Esophagus squamous epithelium (tissue), 5 donors: ENCODE measurements at regions not wholly inside any gene's neighbourhood (a gene's known extent, or its start where the extent isn't known, plus 50 kb on each side); places are given as distances from the start of the nearest gene placed in this dataset.

Experiments used
- DNase-seq: peaks from one replicate; lab custom pipeline; 2025; lab: John Stamatoyannopoulos, UW
- H3K27ac ChIP-seq, 4 donors: fragments of 200-600 bp; sonication (generic); one replicate each; pipeline ENCODE4 v1.5.1; 2016 to 2019; ENCODE audit warnings: mild to moderate bottlenecking in 1 of 4
- H3K27me3 ChIP-seq, 4 donors: fragments of 200-600 bp; sonication (generic); 1 replicate in 3 of 4; 2 replicates in 1 of 4; pipeline versions ENCODE4 v1.5.1 to v1.6.0; 2017 to 2021; ENCODE audit warnings: antibody characterized with exemption in 1 of 4
- H3K36me3 ChIP-seq, 3 donors: fragments of 200-600 bp; sonication (generic); one replicate each; pipeline ENCODE4 v1.5.1; 2016 to 2019
- H3K4me1 ChIP-seq, 3 donors: fragments of 200-600 bp; sonication (generic); one replicate each; pipeline ENCODE4 v1.5.1; 2017 to 2019
- H3K4me3 ChIP-seq, 4 donors: fragments of 200-600 bp; sonication (generic); 1 replicate in 3 of 4; 2 replicates in 1 of 4; pipeline ENCODE4 v1.5.1; 2016 to 2019; ENCODE audit warnings: mild to moderate bottlenecking in 2 of 4, moderate library complexity in 1 of 4
- H3K9me3 ChIP-seq, 3 donors: fragments of 200-600 bp; sonication (generic); one replicate each; pipeline ENCODE4 v1.5.1; 2016 to 2019
- POLR2A ChIP-seq, 4 donors: fragments of 450-650 bp; IDR thresholded peaks; one replicate each; pipeline ENCODE4 v1.6.1; 2017; ENCODE audit warnings: antibody characterized with exemption in 4 of 4, mild to moderate bottlenecking in 4 of 4, moderate library complexity in 3 of 4
- WGBS, 2 donors: methylation state at CpG; one replicate each; pipeline ENCODE4 v1.1.5; 2018; 5-methylcytosine and 5-hydroxymethylcytosine counted together
- intact Hi-C: fragments of 100-400 bp; cut with DNase I; formaldehyde crosslinking; loops from one replicate; pipeline ENCODE4 v1.15.0; 2022
- small RNA-seq, 4 donors: library from RNA; depleted of rRNA; stranded (forward); fragments of <200 nt; gene quantifications; one replicate each; pipeline ENCODE3, GENCODE V24; 2016
- TF ChIP-seq, protein P1 (sequence below), 6 experiments: fragments of 450-650 bp in 4 of 6; fragments of 200-600 bp in 2 of 6; sonication (generic) in 2 of 6; IDR thresholded peaks; one replicate each; pipeline ENCODE4 v1.5.1; 2016 to 2019; ENCODE audit warnings: antibody characterized with exemption in 6 of 6, mild to moderate bottlenecking in 4 of 6, moderate library complexity in 4 of 6
- donor health status: DM: yes; HTN: yes; CAD: no.

DNA sequence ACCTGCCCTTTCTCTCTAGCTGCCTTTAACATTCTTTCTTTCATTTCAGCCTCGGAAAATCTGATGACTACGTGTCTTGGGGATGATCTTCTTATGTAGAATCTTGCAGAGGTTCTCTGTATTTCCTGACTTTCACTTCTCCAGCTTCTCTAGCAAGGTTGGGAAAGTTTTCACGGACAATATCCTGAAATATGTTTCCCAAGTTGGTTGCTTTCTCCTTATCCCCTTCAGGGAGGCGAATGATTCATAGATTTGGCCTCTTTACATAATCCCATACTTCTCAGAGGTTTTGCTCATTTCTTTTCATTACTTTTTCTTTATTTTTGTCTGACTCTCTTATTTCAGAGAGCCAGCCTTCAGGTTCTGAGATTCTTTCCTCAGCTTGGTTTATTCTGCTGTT, 62.1 kb upstream of the CCDC54 start:
- no peak overlapping the region for H3K27ac ChIP-seq
- H3K9me3 ChIP-seq = no peaks in the 10 kb centered on the region
- DNase-seq = no peak
- intact Hi-C loops = no loop called here
- no peaks in the 10 kb centered on the region for H3K36me3 ChIP-seq
- WGBS, 2 donors = 65 to 77% methylated on average over 4 of the region's 4 CpGs
- H3K27me3 ChIP-seq = no peaks in the 10 kb centered on the region
- TF ChIP-seq, protein P1, sequence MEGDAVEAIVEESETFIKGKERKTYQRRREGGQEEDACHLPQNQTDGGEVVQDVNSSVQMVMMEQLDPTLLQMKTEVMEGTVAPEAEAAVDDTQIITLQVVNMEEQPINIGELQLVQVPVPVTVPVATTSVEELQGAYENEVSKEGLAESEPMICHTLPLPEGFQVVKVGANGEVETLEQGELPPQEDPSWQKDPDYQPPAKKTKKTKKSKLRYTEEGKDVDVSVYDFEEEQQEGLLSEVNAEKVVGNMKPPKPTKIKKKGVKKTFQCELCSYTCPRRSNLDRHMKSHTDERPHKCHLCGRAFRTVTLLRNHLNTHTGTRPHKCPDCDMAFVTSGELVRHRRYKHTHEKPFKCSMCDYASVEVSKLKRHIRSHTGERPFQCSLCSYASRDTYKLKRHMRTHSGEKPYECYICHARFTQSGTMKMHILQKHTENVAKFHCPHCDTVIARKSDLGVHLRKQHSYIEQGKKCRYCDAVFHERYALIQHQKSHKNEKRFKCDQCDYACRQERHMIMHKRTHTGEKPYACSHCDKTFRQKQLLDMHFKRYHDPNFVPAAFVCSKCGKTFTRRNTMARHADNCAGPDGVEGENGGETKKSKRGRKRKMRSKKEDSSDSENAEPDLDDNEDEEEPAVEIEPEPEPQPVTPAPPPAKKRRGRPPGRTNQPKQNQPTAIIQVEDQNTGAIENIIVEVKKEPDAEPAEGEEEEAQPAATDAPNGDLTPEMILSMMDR (IDR thresholded peaks at IDR 0.05) = no peak
- no peak for TF ChIP-seq POLR2A (IDR thresholded peaks at IDR 0.05)
- no peak overlapping the region for H3K4me3 ChIP-seq
- H3K4me1 ChIP-seq = no peaks in the 10 kb centered on the region

DNA sequence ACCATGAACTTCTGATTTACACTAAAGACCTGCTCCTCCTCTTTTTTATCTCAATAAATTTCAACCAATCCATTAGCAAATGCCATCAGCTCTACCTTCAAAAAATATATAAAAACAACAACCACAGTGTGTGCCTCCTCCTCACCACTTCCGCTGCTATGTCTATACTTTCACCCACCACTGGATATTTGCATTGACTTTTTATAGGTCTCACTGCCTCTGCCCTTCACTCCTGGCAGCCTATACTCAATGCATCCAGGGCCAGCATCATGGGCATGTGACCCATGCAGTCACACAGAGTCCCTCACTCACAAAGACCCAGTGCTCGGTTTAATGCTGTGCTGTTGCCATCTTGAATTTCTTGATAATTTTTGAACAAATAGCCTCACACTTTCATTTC, 53.5 kb upstream of the CCDC54 start:
- no peak overlapping the region for H3K4me3 ChIP-seq
- TF ChIP-seq, protein P1 (IDR thresholded peaks at IDR 0.05) = no peak
- no peak for TF ChIP-seq POLR2A (IDR thresholded peaks at IDR 0.05)
- no peaks in the 10 kb centered on the region for H3K36me3 ChIP-seq
- no peaks in the 10 kb centered on the region for H3K9me3 ChIP-seq
- no peaks in the 10 kb centered on the region for H3K27me3 ChIP-seq
- no peak overlapping the region for H3K27ac ChIP-seq
- no peak for DNase-seq
- WGBS, 2 donors = 86 to 89% methylated on average over 2 of the region's 2 CpGs
- intact Hi-C loops = no loop called here
- no peaks in the 10 kb centered on the region for H3K4me1 ChIP-seq

DNA sequence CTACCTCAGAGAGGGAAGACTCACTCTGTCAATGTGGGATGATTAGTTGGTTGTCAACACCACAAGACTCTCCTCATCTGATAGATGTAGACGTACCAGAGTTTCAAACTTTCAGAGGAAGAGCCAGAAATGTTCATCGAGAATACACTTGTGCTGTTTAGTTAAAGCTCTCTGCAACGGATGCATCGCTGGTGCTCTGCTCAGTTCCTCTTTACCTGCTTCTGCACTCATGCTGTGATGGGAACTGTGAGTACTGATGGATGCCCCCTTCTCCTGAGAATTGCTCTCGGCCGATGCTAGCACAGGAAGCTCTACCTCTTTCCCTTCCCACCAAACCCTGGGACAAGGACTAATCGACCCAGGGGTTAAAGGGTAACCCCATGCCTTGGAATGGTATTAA, 51.8 kb upstream of the CCDC54 start:
- Histone ChIP-seq H3K4me1 (no peaks in the 10 kb centered on the region), H3K27ac (no peak overlapping the region), H3K9me3 (no peaks in the 10 kb centered on the region), H3K4me3 (no peak overlapping the region), H3K27me3 (no peaks in the 10 kb centered on the region), H3K36me3 (no peaks in the 10 kb centered on the region)
- 59 to 84% methylated on average over 5 to 7 of the region's 7 CpGs for WGBS, 2 donors
- TF ChIP-seq, protein P1 (IDR thresholded peaks at IDR 0.05) = no peak
- no peak for TF ChIP-seq POLR2A (IDR thresholded peaks at IDR 0.05)
- no peak for DNase-seq
- intact Hi-C loops = no loop called here

Small RNAs in the stretch of these regions (small RNA-seq; reads per million reads assigned to genes)
- gene MTCO1P35 = 0 reads per million in 4 donors
- gene MTND6P6 = 0 reads per million in 4 donors
- 0 reads per million in 4 donors for gene RF00019
- 0 reads per million in 4 donors for gene RNU6-1308P
